Pancreas (tissue), 10 donors: ENCODE measurements at regions not wholly inside any gene's neighbourhood (a gene's known extent, or its start where the extent isn't known, plus 50 kb on each side); places are given as distances from the start of the nearest gene placed in this dataset.
A peak's percentile ranks its signal among the peaks of the same experiment; 100 is the strongest.

ENCODE experiments used
- ATAC-seq, 4 donors: fragments of 200-7000 bp; cut with Tn5 transposase; one replicate each; pipeline versions ENCODE4 v1.8.0 to v1.9.1; 2020; ENCODE audit warnings: mild to moderate bottlenecking in 4 of 4, moderate library complexity in 4 of 4
- DNase-seq, 6 donors: peaks; one replicate each; pipeline ENCODE4 v3.0.0-alpha.2; 2020
- FAIRE-seq: peaks from 2 replicates; lab custom pipeline; 2012; peaks lifted over from hg19 to GRCh38; lab: Jason Lieb, UNC
- H3K27ac ChIP-seq, 4 donors: fragments of 200-600 bp; sonication (generic); 1 replicate in 3 of 4; 2 replicates in 1 of 4; pipeline versions ENCODE4 v1.5.0 to v1.8.0; 2020
- H3K27me3 ChIP-seq, 4 donors: fragments of 200-600 bp; one replicate each; pipeline ENCODE4 v1.8.0; 2021
- H3K36me3 ChIP-seq, 3 donors: fragments of 200-600 bp; sonication (generic) in 1 of 3; one replicate each; pipeline versions ENCODE4 v1.5.0 to v1.8.0; 2020 to 2021
- H3K4me1 ChIP-seq, 3 donors: fragments of 200-600 bp; one replicate each; pipeline ENCODE4 v1.8.0; 2021
- H3K4me3 ChIP-seq, 4 donors: fragments of 200-600 bp; sonication (generic) in 2 of 4; one replicate each; pipeline versions ENCODE4 v1.5.0 to v1.8.0; 2020 to 2021
- H3K9me3 ChIP-seq, 4 donors: fragments of 200-600 bp; one replicate each; pipeline ENCODE4 v1.8.0; 2021
- CTCF ChIP-seq, 4 donors: fragments of 200-600 bp; sonication (generic) in 3 of 4; IDR thresholded peaks; one replicate each; pipeline versions ENCODE4 v1.5.0 to v1.8.0; 2021; ENCODE audit warnings: antibody characterized with exemption in 4 of 4
- WGBS, 2 donors: extraction: QIAGEN DNeasy Blood & Tissue Kit; methylation state at CpG; one replicate each; pipeline ENCODE4 v1.1.7; 2013; 5-methylcytosine and 5-hydroxymethylcytosine counted together
- intact Hi-C, 3 donors: fragments of 100-400 bp; cut with DNase I; formaldehyde crosslinking; loops; one replicate each; pipeline versions ENCODE4 v1.11.1 to v1.14.2; 2022
- donor health status: healthy with polysubstance abuse.
- donor health status: DM: no; HTN: no; CAD: no; lungs with moderate emphysema.
- donor health status: DM: no; HTN: no; CAD: no.
- donor health status: control.
- donor health status: control.
- donor health status: Bipolar disorder and iron deficiency.
- donor health status: DM: yes; HTN: yes; CAD: no.
- donor health status: DM: no; HTN: no; CAD: no.
- donor health status: DM: no; HTN: no; CAD: no.
- donor health status: DM: yes; HTN: yes; CAD: no.

GRCh38 chr11:31964181-31964580 is 126.7 kb upstream of the RCN1 start:
- no peak for TF ChIP-seq CTCF (IDR thresholded peaks at IDR 0.05)
- DNase-seq (no peak), ATAC-seq (no peak), FAIRE-seq (no peak)
- intact Hi-C loops, result no loop called here
- 80 to 86% methylated on average over 3 of the region's 3 CpGs for WGBS, 2 donors
- Histone ChIP-seq H3K27ac (no peak overlapping the region), H3K27me3 (no peaks in the 10 kb centered on the region), H3K36me3 (no peaks in the 10 kb centered on the region), H3K9me3 (no peaks in the 10 kb centered on the region), H3K4me1 (no peaks in the 10 kb centered on the region), H3K4me3 (no peak overlapping the region)

- Histone ChIP-seq H3K9me3 (no peaks in the 10 kb centered on the region), H3K4me3 (no peak overlapping the region), H3K4me1 (no peaks in the 10 kb centered on the region), H3K27ac (no peak overlapping the region), H3K27me3 (no peaks in the 10 kb centered on the region), H3K36me3 (no peaks in the 10 kb centered on the region)
- FAIRE-seq, result no peak
- 55 to 59% methylated on average over 4 of the region's 4 CpGs for WGBS, 2 donors
- intact Hi-C loops, result no loop called here
- ATAC-seq, result no peak
- no peak for TF ChIP-seq CTCF (IDR thresholded peaks at IDR 0.05)
- DNase-seq, result no peak
These were observed 130.7 kb upstream of the RCN1 start for GRCh38 chr11:31960126-31960525.

- H3K36me3 ChIP-seq, result no peaks in the 10 kb centered on the region
- H3K9me3 ChIP-seq, result no peaks in the 10 kb centered on the region
- H3K4me3 ChIP-seq, result no peak overlapping the region
- no peak for DNase-seq
- 73 to 79% methylated on average over 6 of the region's 6 CpGs for WGBS, 2 donors
- intact Hi-C loops, result no loop called here
- H3K27ac ChIP-seq, result no peak overlapping the region
- H3K4me1 ChIP-seq, result no peaks in the 10 kb centered on the region
- FAIRE-seq, result no peak
- no peak for ATAC-seq
- TF ChIP-seq CTCF (IDR thresholded peaks at IDR 0.05), result no peak
- H3K27me3 ChIP-seq, result no peaks in the 10 kb centered on the region
These were observed 131.2 kb upstream of the RCN1 start for GRCh38 chr11:31959716-31960115.

- 27 to 32% methylated on average over 15 of the region's 15 CpGs for WGBS, 2 donors
These were observed 132.7 kb upstream of the RCN1 start for GRCh38 chr11:31958076-31958735.

More at GRCh38 chr11:31958076-31958735, 132.7 kb upstream of the RCN1 start:
- Histone ChIP-seq H3K27ac (no peak overlapping the region), H3K4me1 (no peaks in the 10 kb centered on the region), H3K36me3 (no peaks in the 10 kb centered on the region), H3K27me3 (no peaks in the 10 kb centered on the region), H3K4me3 (no peak overlapping the region), H3K9me3 (no peaks in the 10 kb centered on the region)
- peak; percentile 23 to 47 (median 42) for TF ChIP-seq CTCF (IDR thresholded peaks at IDR 0.05)
- ATAC-seq, result peak in 3 of 4 donors; percentile 75 to 87 (median 77)
- no peak for FAIRE-seq
- peak in 5 of 6 donors; percentile 10 to 82 (median 47) for DNase-seq
- intact Hi-C loops, result no loop called here
